ENCODE measurements at regions not wholly inside any gene's neighbourhood (a gene's known extent, or its start where the extent isn't known, plus 50 kb on each side); places are given as distances from the start of the nearest gene placed in this dataset.

- TF ChIP-seq CTCF (conservative IDR thresholded peaks at IDR 0.05; ENCODE audit: low read length), result no peak
- no peak overlapping the region for H3K4me3 ChIP-seq (ENCODE audit: low read length)
- DNase-seq (ENCODE audit: low read depth), result no peak
Observed at GRCh38 chr7:81355911-81356310, 413.9 kb downstream of the HGF start.

- no peak for TF ChIP-seq CTCF (conservative IDR thresholded peaks at IDR 0.05; ENCODE audit: low read length)
- DNase-seq (ENCODE audit: low read depth), result no peak
- H3K4me3 ChIP-seq (ENCODE audit: low read length), result no peak overlapping the region
Observed at GRCh38 chr7:81349044-81349443, 420.8 kb downstream of the HGF start.

- no peak overlapping the region for H3K4me3 ChIP-seq (ENCODE audit: low read length)
- DNase-seq (ENCODE audit: low read depth), result peak; percentile 74
- TF ChIP-seq CTCF (conservative IDR thresholded peaks at IDR 0.05; ENCODE audit: low read length), result no peak
Observed at GRCh38 chr7:81339946-81340345, 421.1 kb upstream of the SEMA3C start.

- TF ChIP-seq CTCF (conservative IDR thresholded peaks at IDR 0.05; ENCODE audit: low read length), result no peak
- no peak for DNase-seq (ENCODE audit: low read depth)
- no peak overlapping the region for H3K4me3 ChIP-seq (ENCODE audit: low read length)
Observed at GRCh38 chr7:81333536-81333935, 414.7 kb upstream of the SEMA3C start.

- peak; percentile 40 for DNase-seq (ENCODE audit: low read depth)
- TF ChIP-seq CTCF (conservative IDR thresholded peaks at IDR 0.05; ENCODE audit: low read length), result no peak
- H3K4me3 ChIP-seq (ENCODE audit: low read length), result no peak overlapping the region
Observed at GRCh38 chr7:81333004-81333403, 414.2 kb upstream of the SEMA3C start.

- no peak for TF ChIP-seq CTCF (conservative IDR thresholded peaks at IDR 0.05; ENCODE audit: low read length)
- DNase-seq (ENCODE audit: low read depth), result no peak
- H3K4me3 ChIP-seq (ENCODE audit: low read length), result no peak overlapping the region
Observed at GRCh38 chr7:81331061-81332018, 412.5 kb upstream of the SEMA3C start.

GRCh38 chr7:81330108-81330507 is 411.3 kb upstream of the SEMA3C start:
- H3K4me3 ChIP-seq (ENCODE audit: low read length), result no peak overlapping the region
- no peak for TF ChIP-seq CTCF (conservative IDR thresholded peaks at IDR 0.05; ENCODE audit: low read length)
- no peak for DNase-seq (ENCODE audit: low read depth)

Data from AG10803 (cell line).